Panc1 (cell line): ENCODE measurements at regions not wholly inside any gene's neighbourhood (a gene's known extent, or its start where the extent isn't known, plus 50 kb on each side); places are given as distances from the start of the nearest gene placed in this dataset.

ENCODE experiments used
- ATAC-seq: fragments of 200-7000 bp; cut with Tn5 transposase; 2 replicates; pipeline ENCODE4 v1.9.1; 2020; ENCODE audit warnings: mild to moderate bottlenecking, moderate library complexity
- BruUV-seq: library from RNA; stranded (reverse); fragments of 400-500 nt; replicated peaks from 2 replicates; lab custom pipeline; 2021; lab: Mats Ljungman, UMichigan
- CTCF ChIA-PET: fragments of 300-600 bp; sonication (Branson Sonifier 250); formaldehyde crosslinking; loops from one replicate; lab custom pipeline; 2022; ENCODE audit warnings: antibody characterized with exemption; lab: Charles Lee
- POLR2A ChIA-PET: fragments of 300-600 bp; sonication (Branson Sonifier 250); formaldehyde crosslinking; loops from one replicate; lab custom pipeline; 2022; ENCODE audit warnings: antibody characterized with exemption; lab: Charles Lee
- DNase-seq: peaks from one replicate; pipeline ENCODE4 v3.0.0-alpha.2; 2010; ENCODE audit warnings: low read depth, low spot score
- H3K27ac ChIP-seq: 2 replicates; pipeline ENCODE4 v1.5.1; 2011; ENCODE audit warnings: mild to moderate bottlenecking, low read length, inconsistent platforms
- H3K27me3 ChIP-seq: fragments of 200-500 bp; sonication (Bioruptor generic); 2 replicates; pipeline ENCODE4 v1.6.0; 2014; ENCODE audit warnings: low read length, inconsistent platforms; ENCODE audit not compliant: control insufficient read depth, insufficient read depth
- H3K36me3 ChIP-seq: fragments of 200-500 bp; sonication (Bioruptor generic); 2 replicates; pipeline ENCODE4 v1.5.1; 2014; ENCODE audit warnings: inconsistent platforms, mild to moderate bottlenecking, low read length, moderate library complexity; ENCODE audit not compliant: control insufficient read depth, insufficient read depth
- H3K4me1 ChIP-seq: 2 replicates; pipeline ENCODE4 v1.5.1; 2011; ENCODE audit warnings: inconsistent platforms, mild to moderate bottlenecking, low read length, moderate library complexity; ENCODE audit not compliant: control insufficient read depth, insufficient read depth
- H3K4me3 ChIP-seq, 2 experiments: 2 replicates each; pipeline ENCODE4 v1.5.1; 2011 to 2012; ENCODE audit warnings: low read depth in 2 of 2, low read length in 2 of 2, mild to moderate bottlenecking in 2 of 2, inconsistent platforms in 1 of 2, moderate library complexity in 1 of 2
- H3K9me3 ChIP-seq: fragments of 200-500 bp; sonication (Bioruptor generic); 2 replicates; pipeline ENCODE4 v1.5.1; 2014; ENCODE audit warnings: low read depth, mild to moderate bottlenecking, inconsistent platforms, low read length, moderate library complexity; ENCODE audit not compliant: control insufficient read depth, insufficient read depth
- CTCF ChIP-seq: fragments of 450-650 bp; IDR thresholded peaks from 2 replicates; pipeline ENCODE4 v1.5.1; 2017; ENCODE audit warnings: mild to moderate bottlenecking
- POLR2AphosphoS5 ChIP-seq: IDR thresholded peaks from 2 replicates; pipeline ENCODE4 v1.6.1; 2012; ENCODE audit warnings: mild to moderate bottlenecking, low read depth, low read length, moderate library complexity
- REST ChIP-seq, 2 experiments: IDR thresholded peaks; 2 replicates each; pipeline ENCODE4 v1.6.1; 2011 to 2012; ENCODE audit warnings: low read depth in 2 of 2, control low read depth in 1 of 2, low read length in 1 of 2, mild to moderate bottlenecking in 1 of 2, moderate library complexity in 1 of 2; ENCODE audit not compliant: insufficient read depth in 1 of 2
- SIN3A ChIP-seq: IDR thresholded peaks from 2 replicates; pipeline ENCODE4 v1.6.1; 2012; ENCODE audit warnings: low read depth, mild to moderate bottlenecking, low read length, moderate library complexity, borderline replicate concordance; ENCODE audit not compliant: insufficient read depth
- TCF7L2 ChIP-seq: IDR thresholded peaks from 2 replicates; pipeline ENCODE4 v1.6.1; 2011; ENCODE audit warnings: mild to moderate bottlenecking, low read depth, low read length, inconsistent platforms
- in situ Hi-C: cut with HindIII; loops from 2 replicates; pipeline ENCODE4 v1.10.0; 2016; ENCODE audit warnings: low sequenced_read_pairs, low pct_unique_long_range_greater_than_20kb
- intact Hi-C: fragments of 100-400 bp; cut with micrococcal nuclease; formaldehyde crosslinking; loops from one replicate; pipeline ENCODE4 v1.10.0; 2022; ENCODE audit not compliant: unreplicated experiment

GRCh38 chr9:129322641-129323375 lies 144.7 kb upstream of the IER5L start:
- H3K27ac ChIP-seq = 0 out of 2 replicates have a peak overlapping the region, but pooled peaks have one; percentile 7
- in situ Hi-C loops (no loop called here), intact Hi-C loops (no loop called here)
- ATAC-seq = no peak
- H3K4me1 ChIP-seq = peaks cover 7% of the 10 kb centered on the region
- no TSS peak for BruUV-seq
- no peaks in the 10 kb centered on the region for H3K27me3 ChIP-seq
- no peaks in the 10 kb centered on the region for H3K36me3 ChIP-seq
- ChIA-PET POLR2A (interaction anchor here (0.5 kb wide), 1 partner anchor 139 kb away, joined by 4 read pairs; no protein-coding TSS in a partner anchor), CTCF (no interaction called here)
- no peak for DNase-seq
- H3K9me3 ChIP-seq = no peaks in the 10 kb centered on the region
- H3K4me3 ChIP-seq = no peak overlapping the region
- no peak for TF ChIP-seq TCF7L2
- no peak for TF ChIP-seq SIN3A
- no peak for TF ChIP-seq POLR2AphosphoS5

GRCh38 chr9:129322022-129322621 lies 144.1 kb upstream of the IER5L start:
- no peaks in the 10 kb centered on the region for H3K9me3 ChIP-seq
- TF ChIP-seq SIN3A (no peak), CTCF (no peak), REST (IDR thresholded peaks at IDR 0.05; ENCODE audit: insufficient read depth in 1 of 2, low read depth in 2 of 2, low read length in 1 of 2) (no peak), POLR2AphosphoS5 (no peak), TCF7L2 (no peak)
- no peaks in the 10 kb centered on the region for H3K36me3 ChIP-seq
- CTCF ChIA-PET = no interaction called here
- in situ Hi-C loops = no loop called here
- POLR2A ChIA-PET = no interaction called here
- H3K27me3 ChIP-seq = no peaks in the 10 kb centered on the region
- H3K27ac ChIP-seq = no peak overlapping the region
- ATAC-seq (no peak), DNase-seq (no peak)
- intact Hi-C loops = no loop called here
- no peak overlapping the region for H3K4me3 ChIP-seq
- peaks cover 7% of the 10 kb centered on the region for H3K4me1 ChIP-seq
- no TSS peak for BruUV-seq
